H1 (cell line): ENCODE measurements at regions not wholly inside any gene's neighbourhood (a gene's known extent, or its start where the extent isn't known, plus 50 kb on each side); places are given as distances from the start of the nearest gene placed in this dataset.
"Not testable (repeated sequence)": the region's sequence is repeated elsewhere in the genome, so short reads cannot be mapped to it uniquely, and the experiment has no call there.

Source experiments
- CTCF ChIA-PET: fragments of 300-600 bp; sonication (Branson Sonifier 250); formaldehyde crosslinking; loops from one replicate; lab custom pipeline; 2021; ENCODE audit not compliant: partially characterized antibody; lab: Charles Lee
- POLR2A ChIA-PET: fragments of 300-600 bp; sonication (Branson Sonifier 250); formaldehyde crosslinking; loops from one replicate; lab custom pipeline; 2021; ENCODE audit warnings: inconsistent platforms; ENCODE audit not compliant: partially characterized antibody; lab: Charles Lee
- DNase-seq, 2 experiments: peaks; one replicate each; pipeline versions ENCODE4 v3.0.0 to v3.0.0-alpha.2; 2010 to 2022; ENCODE audit warnings: low spot score in 2 of 2, low read depth in 1 of 2, mixed read lengths in 1 of 2
- FAIRE-seq: peaks from 2 replicates; lab custom pipeline; 2011; peaks lifted over from hg19 to GRCh38; lab: Jason Lieb, UNC
- H2AFZ ChIP-seq: 2 replicates; pipeline ENCODE4 v1.8.1; 2012; ENCODE audit warnings: low read length, inconsistent platforms
- H2AK5ac ChIP-seq: 2 replicates; pipeline ENCODE4 v1.6.1; 2013; ENCODE audit warnings: low read depth, low read length
- H2BK120ac ChIP-seq: replicated peaks from 2 replicates; pipeline ENCODE3; 2013; ENCODE audit warnings: low read depth, low read length, inconsistent platforms
- H2BK12ac ChIP-seq: 2 replicates; pipeline ENCODE4 v1.6.1; 2013; ENCODE audit warnings: low read depth, low read length
- H2BK15ac ChIP-seq: 2 replicates; pipeline ENCODE4 v1.6.1; 2013; ENCODE audit warnings: low read length
- H2BK20ac ChIP-seq: 2 replicates; pipeline ENCODE4 v1.6.1; 2013; ENCODE audit warnings: low read length
- H2BK5ac ChIP-seq: 2 replicates; pipeline ENCODE4 v1.6.1; 2013; ENCODE audit warnings: low read depth, low read length
- H3K14ac ChIP-seq: 2 replicates; pipeline ENCODE4 v1.6.1; 2013; ENCODE audit warnings: inconsistent platforms; ENCODE audit not compliant: insufficient read length
- H3K18ac ChIP-seq: 2 replicates; pipeline ENCODE4 v1.6.1; 2013; ENCODE audit warnings: low read length; ENCODE audit errors: extremely low read depth
- H3K23ac ChIP-seq: 2 replicates; pipeline ENCODE4 v1.6.1; 2013; ENCODE audit warnings: inconsistent platforms; ENCODE audit not compliant: insufficient read length
- H3K23me2 ChIP-seq: 2 replicates; pipeline ENCODE4 v1.6.1; 2013; ENCODE audit warnings: low read depth, low read length
- H3K27ac ChIP-seq: 2 replicates; pipeline ENCODE4 v1.6.1; 2011; ENCODE audit warnings: low read depth, low read length, inconsistent platforms
- H3K27me3 ChIP-seq, 4 experiments: replicated peaks in 1 of 4; 1 replicate in 1 of 4; 2 replicates in 3 of 4; pipeline versions ENCODE4 v1.6.1 to v1.8.1; 2011 to 2013; ENCODE audit warnings: low read length in 3 of 4, mild to moderate bottlenecking in 3 of 4, inconsistent platforms in 2 of 4, mixed read lengths in 2 of 4, moderate library complexity in 1 of 4; ENCODE audit not compliant: control insufficient read depth in 3 of 4, insufficient read depth in 3 of 4; ENCODE audit errors: extremely low read depth in 1 of 4
- H3K36me3 ChIP-seq, 4 experiments: 2 replicates each; pipeline versions ENCODE4 v1.6.1 to v1.8.1; 2011 to 2013; ENCODE audit warnings: mild to moderate bottlenecking in 4 of 4, low read length in 3 of 4, moderate library complexity in 2 of 4, control low read depth in 1 of 4, inconsistent platforms in 1 of 4; ENCODE audit not compliant: insufficient read depth in 4 of 4, control insufficient read depth in 2 of 4
- H3K4ac ChIP-seq: replicated peaks from 2 replicates; pipeline ENCODE3; 2013; ENCODE audit warnings: low read length, low read depth, mixed read lengths, inconsistent platforms; ENCODE audit not compliant: insufficient read length
- H3K4me1 ChIP-seq, 4 experiments: replicated peaks in 1 of 4; 1 replicate in 1 of 4; 2 replicates in 3 of 4; pipeline versions ENCODE4 v1.6.1 to v1.8.1; 2011 to 2013; ENCODE audit warnings: low read length in 3 of 4, inconsistent platforms in 2 of 4, mixed read lengths in 1 of 4; ENCODE audit not compliant: insufficient read depth in 4 of 4, control insufficient read depth in 3 of 4
- H3K4me2 ChIP-seq, 2 experiments: 2 replicates each; pipeline versions ENCODE4 v1.6.1 to v1.8.1; 2011 to 2013; ENCODE audit warnings: low read depth in 2 of 2, low read length in 2 of 2, control low read depth in 1 of 2, inconsistent platforms in 1 of 2, mild to moderate bottlenecking in 1 of 2; ENCODE audit not compliant: insufficient read depth in 1 of 2
- H3K4me3 ChIP-seq, 4 experiments: fragments of 200-600, 300-600 bp in 1 of 4; sonication (generic), shearing (Covaris generic), sonication (Bioruptor Twin) in 1 of 4; 2 replicates each; pipeline versions ENCODE4 v1.5.1 to v1.8.1; 2011 to 2016; ENCODE audit warnings: low read length in 4 of 4, low read depth in 3 of 4, control low read depth in 2 of 4, inconsistent platforms in 2 of 4, mild to moderate bottlenecking in 2 of 4, mixed read lengths in 1 of 4, moderate library complexity in 1 of 4; ENCODE audit not compliant: insufficient read depth in 2 of 4; ENCODE audit errors: extremely low read depth in 1 of 4
- H3K56ac ChIP-seq: replicated peaks from 2 replicates; pipeline ENCODE3; 2013; ENCODE audit warnings: low read depth, mild to moderate bottlenecking, mixed read lengths, low read length, inconsistent platforms; ENCODE audit not compliant: insufficient read length
- H3K79me1 ChIP-seq: 2 replicates; pipeline ENCODE4 v1.6.1; 2013; ENCODE audit warnings: low read depth, low read length, control low read depth
- H3K79me2 ChIP-seq, 2 experiments: 2 replicates each; pipeline versions ENCODE4 v1.6.1 to v1.8.1; 2012 to 2013; ENCODE audit warnings: low read length in 2 of 2, mild to moderate bottlenecking in 2 of 2, inconsistent platforms in 1 of 2; ENCODE audit not compliant: insufficient read depth in 2 of 2, control insufficient read depth in 1 of 2
- H3K9ac ChIP-seq, 4 experiments: replicated peaks in 1 of 4; 1 replicate in 1 of 4; 2 replicates in 3 of 4; pipeline versions ENCODE4 v1.6.1 to v1.8.1; 2011 to 2013; ENCODE audit warnings: low read depth in 3 of 4, low read length in 3 of 4, control low read depth in 2 of 4, mild to moderate bottlenecking in 2 of 4, moderate library complexity in 2 of 4, inconsistent platforms in 1 of 4; ENCODE audit errors: extremely low read depth in 1 of 4
- H3K9me3 ChIP-seq, 2 experiments: 2 replicates each; pipeline versions ENCODE4 v1.6.1 to v1.8.1; 2012 to 2013; ENCODE audit warnings: mild to moderate bottlenecking in 2 of 2, moderate library complexity in 2 of 2, control low read depth in 1 of 2, inconsistent platforms in 1 of 2, low read depth in 1 of 2, low read length in 1 of 2, mixed read lengths in 1 of 2; ENCODE audit not compliant: insufficient read depth in 2 of 2
- H4K20me1 ChIP-seq, 2 experiments: replicated peaks in 1 of 2; 2 replicates each; pipeline versions ENCODE3 to v1.8.1; 2011 to 2013; ENCODE audit warnings: inconsistent platforms in 2 of 2, low read length in 2 of 2, mild to moderate bottlenecking in 1 of 2; ENCODE audit not compliant: insufficient read depth in 2 of 2, control insufficient read depth in 1 of 2
- H4K5ac ChIP-seq: 2 replicates; pipeline ENCODE4 v1.6.1; 2013; ENCODE audit warnings: low read length, low read depth, mixed read lengths, inconsistent platforms; ENCODE audit not compliant: insufficient read length
- H4K8ac ChIP-seq: 2 replicates; pipeline ENCODE4 v1.8.0; 2013; ENCODE audit warnings: mild to moderate bottlenecking, moderate library complexity, low read length, inconsistent platforms; ENCODE audit not compliant: insufficient read depth; ENCODE audit errors: extremely low read depth
- H4K91ac ChIP-seq: replicated peaks from 2 replicates; pipeline ENCODE3; 2013; ENCODE audit warnings: low read length, mixed read lengths, inconsistent platforms; ENCODE audit not compliant: insufficient read length
- WGBS, 2 experiments: shearing (Covaris generic) in 1 of 2; methylation state at CpG; one replicate each; pipeline versions ENCODE4 v1.1.6 to v1.1.7; 2013 to 2015; ENCODE audit warnings: low lambda C conversion rate in 2 of 2, mixed read lengths in 2 of 2, inconsistent platforms in 1 of 2, low coverage in 1 of 2, missing lambda C conversion rate in 1 of 2; ENCODE audit not compliant: insufficient replicate concordance in 2 of 2, insufficient coverage in 1 of 2, insufficient read length in 1 of 2; ENCODE audit errors: extremely low coverage in 1 of 2, missing lambda C conversion rate in 1 of 2; 5-methylcytosine and 5-hydroxymethylcytosine counted together

DNA sequence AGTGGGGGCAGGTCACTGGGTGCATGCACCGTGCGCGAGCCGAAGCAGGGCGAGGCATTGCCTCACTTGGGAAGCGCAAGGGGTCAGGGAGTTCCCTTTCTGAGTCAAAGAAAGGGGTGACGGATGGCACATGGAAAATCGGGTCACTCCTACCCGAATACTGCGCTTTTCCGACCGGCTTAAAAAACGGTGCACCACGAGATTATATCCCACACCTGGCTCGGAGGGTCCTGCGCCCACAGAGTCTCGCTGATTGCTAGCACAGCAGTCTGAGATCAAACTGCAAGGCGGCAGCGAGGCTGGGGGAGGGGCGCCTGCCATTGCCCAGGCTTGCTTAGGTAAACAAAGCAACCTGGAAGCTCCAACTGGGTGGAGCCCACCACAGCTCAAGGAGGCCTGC, 194.9 kb downstream of the TPBG start:
- H2BK15ac ChIP-seq, H3K27ac ChIP-seq, H3K9ac ChIP-seq, H3K56ac ChIP-seq, H2BK120ac ChIP-seq, H3K27me3 ChIP-seq, H3K79me2 ChIP-seq, H2AK5ac ChIP-seq, H3K23ac ChIP-seq, H4K5ac ChIP-seq, H3K4me1 ChIP-seq, H4K91ac ChIP-seq, H2BK20ac ChIP-seq, H2AFZ ChIP-seq, H2BK5ac ChIP-seq, H3K18ac ChIP-seq, H3K9me3 ChIP-seq, H3K79me1 ChIP-seq, H3K4ac ChIP-seq, H4K20me1 ChIP-seq, H3K36me3 ChIP-seq, CTCF ChIA-PET, FAIRE-seq, H3K14ac ChIP-seq, H3K23me2 ChIP-seq: not testable (repeated sequence)
- DNase-seq = peak in 1 of 2 experiments; percentile 56
- POLR2A ChIA-PET = interaction anchor here (1.4 kb wide), 1 partner anchor 193 kb away, joined by 3 read pairs; no protein-coding TSS in a partner anchor
- Histone ChIP-seq H3K4me2 (0 out of 4 replicates have a peak overlapping the region, but pooled peaks have one; percentile 13 to 31), H4K8ac (peak overlapping the region; percentile 5; the same call in 1 of the 2 replicates), H2BK12ac (peak overlapping the region; percentile 68; the same call in 1 of the 2 replicates), H3K4me3 (peak overlapping the region in 1 of 4 experiments; percentile 16; a peak in 1 of 8 replicates)
- 83% methylated on average over 15 of the region's 20 CpGs; no CpG with 5 or more reads in 1 of the 2 experiments for WGBS, 2 experiments
